ACC112 (cell line): ENCODE measurements at regions not wholly inside any gene's neighbourhood (a gene's known extent, or its start where the extent isn't known, plus 50 kb on each side); places are given as distances from the start of the nearest gene placed in this dataset.

Experiments used
- H2AFZ ChIP-seq: fragments of 200-600 bp; sonication (generic); one replicate; pipeline ENCODE4 v1.6.0; 2017; ENCODE audit warnings: antibody characterized with exemption, low read length; ENCODE audit not compliant: unreplicated experiment
- H3K27ac ChIP-seq: fragments of 200-600 bp; sonication (generic); 2 replicates; pipeline ENCODE4 v1.5.1; 2014; ENCODE audit warnings: low read depth, mild to moderate bottlenecking, antibody characterized with exemption, low read length, moderate library complexity
- H3K27me3 ChIP-seq: fragments of 200-600 bp; sonication (generic); 2 replicates; pipeline ENCODE4 v1.6.1; 2014; ENCODE audit warnings: mild to moderate bottlenecking, antibody characterized with exemption, low read length, moderate library complexity, mixed read lengths; ENCODE audit not compliant: insufficient read depth
- H3K36me3 ChIP-seq: fragments of 200-600 bp; sonication (generic); 2 replicates; pipeline ENCODE4 v1.6.1; 2016; ENCODE audit warnings: mild to moderate bottlenecking, antibody characterized with exemption, low read length, moderate library complexity, mixed read lengths; ENCODE audit not compliant: insufficient read depth
- H3K4me1 ChIP-seq: fragments of 200-600 bp; sonication (generic); one replicate; pipeline ENCODE4 v1.6.1; 2016; ENCODE audit warnings: low read length, mixed read lengths; ENCODE audit not compliant: insufficient read depth, unreplicated experiment, control insufficient read depth
- H3K4me3 ChIP-seq: fragments of 200-600 bp; sonication (generic); 2 replicates; pipeline ENCODE4 v1.5.1; 2014; ENCODE audit warnings: mild to moderate bottlenecking, low read depth, low read length
- H3K79me2 ChIP-seq: fragments of 200-600 bp; sonication (generic); one replicate; pipeline ENCODE4 v1.6.0; 2016; ENCODE audit warnings: low read length; ENCODE audit not compliant: control insufficient read depth, unreplicated experiment, insufficient read depth

DNA sequence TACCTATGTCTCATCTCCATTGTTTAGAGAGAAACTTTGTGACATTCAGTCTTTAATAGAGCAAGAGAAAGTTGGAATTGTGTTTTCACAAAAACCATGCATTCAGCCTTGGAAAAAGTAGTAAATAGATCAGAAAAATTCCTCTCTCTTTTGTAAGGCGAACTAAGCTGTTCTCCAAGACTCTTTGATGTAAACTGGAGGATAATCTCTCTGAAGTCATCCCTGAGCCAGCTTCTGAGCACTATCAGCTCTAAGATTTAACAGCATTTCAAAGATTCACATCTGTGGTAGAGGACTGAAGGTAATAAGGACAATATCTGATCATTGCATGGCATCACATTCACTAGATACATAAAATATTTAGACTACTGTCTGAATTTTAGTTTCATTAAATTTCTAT lies 904.6 kb upstream of the ATXN8OS start:
- H3K27me3 ChIP-seq = no peaks in the 10 kb centered on the region
- no peaks in the 10 kb centered on the region for H3K4me1 ChIP-seq
- no peaks in the 10 kb centered on the region for H3K79me2 ChIP-seq
- H3K36me3 ChIP-seq = no peaks in the 10 kb centered on the region
- H2AFZ ChIP-seq = no peak overlapping the region
- H3K27ac ChIP-seq = no peak overlapping the region
- H3K4me3 ChIP-seq = no peak overlapping the region

GRCh38 chr13:69199664-69200063 lies 908.0 kb upstream of the ATXN8OS start:
- Histone ChIP-seq H3K27me3 (no peaks in the 10 kb centered on the region), H3K36me3 (no peaks in the 10 kb centered on the region), H3K27ac (no peak overlapping the region), H3K79me2 (no peaks in the 10 kb centered on the region), H3K4me3 (no peak overlapping the region), H3K4me1 (no peaks in the 10 kb centered on the region), H2AFZ (no peak overlapping the region)

- Histone ChIP-seq H3K79me2 (no peaks in the 10 kb centered on the region), H3K4me1 (no peaks in the 10 kb centered on the region), H3K27ac (no peak overlapping the region), H2AFZ (no peak overlapping the region), H3K4me3 (no peak overlapping the region), H3K36me3 (no peaks in the 10 kb centered on the region), H3K27me3 (no peaks in the 10 kb centered on the region)
These were observed 908.9 kb upstream of the ATXN8OS start for GRCh38 chr13:69198706-69199105.

DNA sequence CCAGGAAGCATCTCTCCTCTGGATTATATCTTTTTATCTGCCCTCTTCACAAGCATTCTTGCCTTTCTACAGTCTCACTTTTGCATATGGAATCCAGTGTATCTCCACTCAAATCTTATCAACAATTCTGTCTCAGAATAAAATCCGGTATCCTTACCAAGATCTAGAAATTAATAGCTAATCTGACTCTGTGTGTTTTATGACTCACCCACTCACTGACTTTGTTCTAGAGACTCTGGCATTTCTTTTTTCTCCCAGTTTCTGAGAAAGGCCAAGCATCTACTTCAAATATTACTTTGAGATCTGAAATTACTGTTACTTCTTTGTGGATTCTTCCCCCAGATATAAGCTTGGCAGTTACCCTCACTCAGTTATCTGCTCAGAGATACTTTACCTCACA lies 913.5 kb upstream of the ATXN8OS start:
- H3K27ac ChIP-seq = no peak overlapping the region

GRCh38 chr13:69180034-69180433 lies 927.6 kb upstream of the ATXN8OS start:
- Histone ChIP-seq H3K36me3 (no peaks in the 10 kb centered on the region), H3K27me3 (no peaks in the 10 kb centered on the region), H3K4me1 (no peaks in the 10 kb centered on the region), H3K4me3 (no peak overlapping the region), H2AFZ (no peak overlapping the region), H3K79me2 (no peaks in the 10 kb centered on the region), H3K27ac (no peak overlapping the region)

More for the DNA sequence above, 913.5 kb upstream of the ATXN8OS start:
- Histone ChIP-seq H2AFZ (no peak overlapping the region), H3K36me3 (no peaks in the 10 kb centered on the region), H3K27me3 (no peaks in the 10 kb centered on the region), H3K4me3 (no peak overlapping the region), H3K4me1 (no peaks in the 10 kb centered on the region), H3K79me2 (no peaks in the 10 kb centered on the region)

- Histone ChIP-seq H2AFZ (no peak overlapping the region), H3K27ac (no peak overlapping the region), H3K79me2 (no peaks in the 10 kb centered on the region), H3K4me1 (no peaks in the 10 kb centered on the region), H3K27me3 (no peaks in the 10 kb centered on the region), H3K36me3 (no peaks in the 10 kb centered on the region), H3K4me3 (no peak overlapping the region)
These were observed 929.6 kb upstream of the ATXN8OS start for GRCh38 chr13:69178000-69178399.

- Histone ChIP-seq H3K27me3 (no peaks in the 10 kb centered on the region), H2AFZ (no peak overlapping the region), H3K4me1 (no peaks in the 10 kb centered on the region), H3K36me3 (no peaks in the 10 kb centered on the region), H3K27ac (no peak overlapping the region), H3K4me3 (no peak overlapping the region), H3K79me2 (no peaks in the 10 kb centered on the region)
These were observed 939.2 kb upstream of the ATXN8OS start for GRCh38 chr13:69168436-69168835.

DNA sequence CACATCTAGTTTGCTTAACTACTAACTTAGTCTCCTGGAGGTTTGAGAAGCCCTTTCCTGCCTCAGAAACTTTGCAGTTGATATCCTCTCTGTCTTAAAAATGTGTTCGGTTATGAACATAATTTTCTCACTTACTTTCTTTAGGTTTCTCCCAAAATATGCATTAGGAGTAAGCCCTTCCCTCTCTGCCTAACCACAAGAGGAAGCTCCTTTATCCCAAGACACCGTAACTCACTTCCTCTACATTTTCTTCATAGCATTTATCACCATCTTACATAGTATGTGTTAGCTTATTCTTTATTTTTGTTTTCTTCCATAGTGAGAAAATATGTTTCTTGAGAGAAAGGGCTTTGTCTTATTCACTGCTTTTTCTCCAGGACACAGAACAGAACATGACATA lies 952.5 kb upstream of the ATXN8OS start:
- no peaks in the 10 kb centered on the region for H3K4me1 ChIP-seq
- no peak overlapping the region for H3K4me3 ChIP-seq
- no peaks in the 10 kb centered on the region for H3K27me3 ChIP-seq
- H3K36me3 ChIP-seq = no peaks in the 10 kb centered on the region
- H3K27ac ChIP-seq = no peak overlapping the region
- no peaks in the 10 kb centered on the region for H3K79me2 ChIP-seq
- H2AFZ ChIP-seq = no peak overlapping the region

DNA sequence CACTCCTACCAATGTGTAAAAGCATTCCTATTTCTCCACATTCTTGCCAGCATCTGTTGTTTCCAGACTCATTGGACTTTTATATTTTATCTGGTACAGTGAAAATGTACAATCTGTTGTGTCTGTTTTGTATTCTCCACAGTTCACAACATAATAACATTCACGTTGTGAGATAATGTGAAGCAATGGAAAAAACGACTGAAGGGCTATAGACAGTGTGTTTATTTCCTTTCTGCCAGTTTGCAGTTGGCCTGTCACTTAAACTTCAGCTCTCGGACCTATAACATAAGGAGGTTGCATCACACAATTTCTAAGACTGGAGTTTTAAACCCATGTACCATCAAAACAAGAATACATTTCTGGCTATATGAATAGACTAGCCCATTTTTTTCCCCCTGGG lies 965.5 kb upstream of the ATXN8OS start:
- H3K4me3 ChIP-seq = no peak overlapping the region
- H3K27ac ChIP-seq = no peak overlapping the region
- H3K36me3 ChIP-seq = no peaks in the 10 kb centered on the region
- H2AFZ ChIP-seq = no peak overlapping the region
- no peaks in the 10 kb centered on the region for H3K79me2 ChIP-seq
- H3K4me1 ChIP-seq = no peaks in the 10 kb centered on the region
- H3K27me3 ChIP-seq = no peaks in the 10 kb centered on the region

DNA sequence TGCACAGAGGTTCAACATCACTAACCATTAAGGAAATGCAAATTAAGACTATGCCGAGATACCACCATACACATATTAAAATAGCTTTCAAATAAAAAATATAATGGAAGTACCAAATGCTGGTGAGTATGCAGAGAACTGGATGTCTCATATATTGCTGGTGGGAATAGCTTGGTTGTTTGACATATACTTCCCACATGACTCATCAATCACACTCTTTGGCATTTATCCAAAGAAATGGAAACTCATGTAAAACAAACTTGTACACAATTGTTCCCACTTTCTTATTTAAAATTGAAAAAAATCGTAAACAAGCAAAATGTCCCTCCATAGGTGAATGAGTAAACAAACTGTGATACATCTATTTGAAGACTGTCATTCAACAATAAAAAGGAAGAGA lies 982.6 kb upstream of the ATXN8OS start:
- H3K27me3 ChIP-seq = no peaks in the 10 kb centered on the region
- no peak overlapping the region for H3K27ac ChIP-seq

GRCh38 chr13:69109891-69110525 lies 997.6 kb upstream of the ATXN8OS start:
- H3K4me3 ChIP-seq = no peak overlapping the region
- no peak overlapping the region for H2AFZ ChIP-seq
- H3K79me2 ChIP-seq = no peaks in the 10 kb centered on the region
- no peaks in the 10 kb centered on the region for H3K4me1 ChIP-seq
- H3K27ac ChIP-seq = no peak overlapping the region
- H3K27me3 ChIP-seq = no peaks in the 10 kb centered on the region
- no peaks in the 10 kb centered on the region for H3K36me3 ChIP-seq

More for the DNA sequence above, 982.6 kb upstream of the ATXN8OS start:
- H3K36me3 ChIP-seq = no peaks in the 10 kb centered on the region
- H3K4me3 ChIP-seq = no peak overlapping the region
- no peaks in the 10 kb centered on the region for H3K4me1 ChIP-seq
- no peaks in the 10 kb centered on the region for H3K79me2 ChIP-seq
- no peak overlapping the region for H2AFZ ChIP-seq
